Left lung (tissue), 4 donors: ENCODE measurements at regions not wholly inside any gene's neighbourhood (a gene's known extent, or its start where the extent isn't known, plus 50 kb on each side); places are given as distances from the start of the nearest gene placed in this dataset.
A peak's percentile ranks its signal among the peaks of the same experiment; 100 is the strongest.

ENCODE experiments used
- ATAC-seq: fragments of 200-7000 bp; cut with Tn5 transposase; one replicate; pipeline ENCODE4 v1.9.1; 2020; ENCODE audit warnings: moderate library complexity
- DNase-seq, 4 donors: peaks; one replicate each; pipeline ENCODE4 v3.0.0-alpha.2; 2013 to 2020
- H3K27ac ChIP-seq, 2 donors: fragments of 200-600 bp; sonication (generic) in 1 of 2; one replicate each; pipeline versions ENCODE4 v1.5.0 to v1.8.0; 2020 to 2021
- H3K27me3 ChIP-seq, 2 donors: fragments of 200-600 bp; sonication (generic) in 1 of 2; one replicate each; pipeline versions ENCODE4 v1.5.0 to v1.8.0; 2020 to 2021
- H3K36me3 ChIP-seq, 2 donors: fragments of 200-600 bp; sonication (generic) in 1 of 2; one replicate each; pipeline versions ENCODE4 v1.5.0 to v1.8.0; 2020 to 2021
- H3K4me1 ChIP-seq, 2 donors: fragments of 200-600 bp; one replicate each; pipeline ENCODE4 v1.8.0; 2021
- H3K4me3 ChIP-seq, 2 donors: fragments of 200-600 bp; sonication (generic) in 1 of 2; one replicate each; pipeline versions ENCODE4 v1.5.0 to v1.8.0; 2020 to 2021; ENCODE audit warnings: mild to moderate bottlenecking in 1 of 2
- H3K9me3 ChIP-seq, 2 donors: fragments of 200-600 bp; sonication (generic) in 1 of 2; one replicate each; pipeline versions ENCODE4 v1.5.0 to v1.8.0; 2020 to 2021
- intact Hi-C, 2 donors: fragments of 100-400 bp; cut with DNase I; formaldehyde crosslinking; loops; one replicate each; pipeline versions ENCODE4 v1.11.2 to v1.14.2; 2022
- TF ChIP-seq, protein P1 (sequence below), 2 donors: fragments of 200-600 bp; sonication (generic) in 1 of 2; IDR thresholded peaks; one replicate each; pipeline versions ENCODE4 v1.5.0 to v1.8.0; 2021; ENCODE audit warnings: antibody characterized with exemption in 2 of 2
- donor health status: DM: no; HTN: yes; CAD: no.
- donor health status: DM: no; HTN: no; CAD: no.

DNA sequence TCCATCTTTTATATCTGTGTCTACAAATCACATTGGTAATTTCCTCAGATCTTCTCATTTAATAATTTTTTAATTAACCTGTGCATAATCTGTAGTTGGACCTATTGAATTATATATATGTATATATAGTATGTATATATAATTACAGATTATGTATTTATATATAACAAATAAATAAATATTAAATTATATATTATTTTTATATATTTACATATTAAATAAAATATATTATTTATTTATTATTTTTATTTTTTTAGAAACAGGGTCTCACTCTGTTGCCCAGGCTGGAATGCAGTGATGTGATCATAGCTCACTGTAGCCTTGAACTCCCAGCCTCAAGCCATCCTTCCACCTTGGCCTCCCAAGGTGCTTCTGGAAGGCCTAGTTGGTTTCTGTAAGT lies 197.9 kb downstream of the FGF9 start:
- TF ChIP-seq, protein P1, sequence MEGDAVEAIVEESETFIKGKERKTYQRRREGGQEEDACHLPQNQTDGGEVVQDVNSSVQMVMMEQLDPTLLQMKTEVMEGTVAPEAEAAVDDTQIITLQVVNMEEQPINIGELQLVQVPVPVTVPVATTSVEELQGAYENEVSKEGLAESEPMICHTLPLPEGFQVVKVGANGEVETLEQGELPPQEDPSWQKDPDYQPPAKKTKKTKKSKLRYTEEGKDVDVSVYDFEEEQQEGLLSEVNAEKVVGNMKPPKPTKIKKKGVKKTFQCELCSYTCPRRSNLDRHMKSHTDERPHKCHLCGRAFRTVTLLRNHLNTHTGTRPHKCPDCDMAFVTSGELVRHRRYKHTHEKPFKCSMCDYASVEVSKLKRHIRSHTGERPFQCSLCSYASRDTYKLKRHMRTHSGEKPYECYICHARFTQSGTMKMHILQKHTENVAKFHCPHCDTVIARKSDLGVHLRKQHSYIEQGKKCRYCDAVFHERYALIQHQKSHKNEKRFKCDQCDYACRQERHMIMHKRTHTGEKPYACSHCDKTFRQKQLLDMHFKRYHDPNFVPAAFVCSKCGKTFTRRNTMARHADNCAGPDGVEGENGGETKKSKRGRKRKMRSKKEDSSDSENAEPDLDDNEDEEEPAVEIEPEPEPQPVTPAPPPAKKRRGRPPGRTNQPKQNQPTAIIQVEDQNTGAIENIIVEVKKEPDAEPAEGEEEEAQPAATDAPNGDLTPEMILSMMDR (IDR thresholded peaks at IDR 0.05) = no peak
- intact Hi-C loops = no loop called here
- no peak overlapping the region for H3K27ac ChIP-seq

DNA sequence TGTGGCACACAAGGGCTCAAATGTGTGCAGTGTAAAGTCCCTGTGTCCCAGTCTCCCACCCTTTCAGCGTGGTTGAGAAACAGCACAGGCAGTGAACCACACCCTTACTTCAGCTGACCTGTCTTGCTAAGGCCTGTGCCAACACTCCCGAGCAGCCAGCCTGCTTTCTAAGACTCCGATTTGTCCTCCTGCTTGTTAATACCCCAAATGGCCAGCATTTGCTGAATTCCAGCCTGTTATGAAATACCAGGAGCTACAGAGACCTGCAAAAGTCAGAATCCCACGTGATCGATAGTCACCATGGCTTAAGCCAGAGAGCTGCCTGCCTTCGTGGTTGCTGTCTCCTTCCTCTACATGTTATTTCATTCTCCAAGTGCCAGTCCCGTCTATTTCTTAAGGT lies 200.5 kb downstream of the FGF9 start:
- ATAC-seq (peak; percentile 89), DNase-seq (no peak)
- Histone ChIP-seq H3K27ac (no peak overlapping the region), H3K4me1 (no peaks in the 10 kb centered on the region), H3K9me3 (no peaks in the 10 kb centered on the region), H3K4me3 (no peak overlapping the region), H3K27me3 (no peaks in the 10 kb centered on the region), H3K36me3 (no peaks in the 10 kb centered on the region)
- intact Hi-C loops = no loop called here
- TF ChIP-seq, protein P1 (IDR thresholded peaks at IDR 0.05) = no peak

More for the DNA sequence above, 197.9 kb downstream of the FGF9 start:
- DNase-seq (no peak), ATAC-seq (no peak)
- Histone ChIP-seq H3K4me1 (no peaks in the 10 kb centered on the region), H3K36me3 (no peaks in the 10 kb centered on the region), H3K9me3 (no peaks in the 10 kb centered on the region), H3K27me3 (no peaks in the 10 kb centered on the region), H3K4me3 (no peak overlapping the region)

DNA sequence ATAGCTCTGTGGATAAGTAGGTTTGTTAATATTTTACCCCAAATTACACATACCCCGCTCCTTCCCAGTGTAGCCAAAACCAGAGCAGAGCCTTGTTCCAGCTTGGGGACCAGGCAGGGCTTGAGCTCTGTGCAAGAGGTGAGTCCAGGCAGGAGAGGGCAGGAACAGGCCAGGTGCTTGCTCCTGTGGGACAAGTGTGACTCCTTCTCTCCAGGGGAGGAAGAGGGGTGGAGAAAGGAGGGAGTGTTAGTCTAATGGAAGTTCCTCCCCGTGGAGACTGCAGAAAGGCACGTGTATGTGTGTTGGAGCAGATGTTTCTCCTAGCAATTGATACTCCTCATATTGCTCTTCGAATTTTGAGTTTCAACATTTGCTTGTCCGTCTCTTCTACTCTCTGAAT lies 201.0 kb downstream of the FGF9 start:
- ATAC-seq (peak; percentile 75), DNase-seq (no peak)
- H3K4me3 ChIP-seq = no peak overlapping the region
- H3K27me3 ChIP-seq = no peaks in the 10 kb centered on the region
- no peaks in the 10 kb centered on the region for H3K9me3 ChIP-seq
- TF ChIP-seq, protein P1 (IDR thresholded peaks at IDR 0.05) = no peak
- H3K4me1 ChIP-seq = no peaks in the 10 kb centered on the region
- H3K27ac ChIP-seq = no peak overlapping the region
- H3K36me3 ChIP-seq = no peaks in the 10 kb centered on the region
- intact Hi-C loops = no loop called here

DNA sequence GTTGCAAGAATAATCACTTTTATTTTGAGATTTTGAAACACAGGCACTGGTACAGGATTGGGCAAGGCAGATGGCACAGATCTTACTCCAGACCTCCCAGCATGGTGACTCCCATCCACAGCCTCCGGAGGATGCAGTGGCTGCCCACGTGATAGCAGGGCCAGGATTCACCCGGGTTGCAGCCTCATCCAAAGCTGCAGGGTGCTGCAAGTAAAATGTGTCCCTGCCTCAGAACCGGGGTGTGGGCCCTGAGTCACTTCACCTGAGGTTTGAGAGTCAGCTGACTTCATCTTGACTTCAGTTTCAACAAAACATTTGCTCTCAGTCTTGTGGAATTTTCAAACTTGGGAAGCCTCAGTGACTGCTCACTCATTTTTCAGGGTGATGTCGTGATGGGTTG lies 201.9 kb downstream of the FGF9 start:
- no peak for ATAC-seq
- Histone ChIP-seq H3K4me1 (no peaks in the 10 kb centered on the region), H3K36me3 (no peaks in the 10 kb centered on the region), H3K9me3 (no peaks in the 10 kb centered on the region), H3K27me3 (no peaks in the 10 kb centered on the region), H3K27ac (no peak overlapping the region), H3K4me3 (no peak overlapping the region)
- TF ChIP-seq, protein P1 (IDR thresholded peaks at IDR 0.05) = no peak
- intact Hi-C loops = no loop called here
- no peak for DNase-seq

DNA sequence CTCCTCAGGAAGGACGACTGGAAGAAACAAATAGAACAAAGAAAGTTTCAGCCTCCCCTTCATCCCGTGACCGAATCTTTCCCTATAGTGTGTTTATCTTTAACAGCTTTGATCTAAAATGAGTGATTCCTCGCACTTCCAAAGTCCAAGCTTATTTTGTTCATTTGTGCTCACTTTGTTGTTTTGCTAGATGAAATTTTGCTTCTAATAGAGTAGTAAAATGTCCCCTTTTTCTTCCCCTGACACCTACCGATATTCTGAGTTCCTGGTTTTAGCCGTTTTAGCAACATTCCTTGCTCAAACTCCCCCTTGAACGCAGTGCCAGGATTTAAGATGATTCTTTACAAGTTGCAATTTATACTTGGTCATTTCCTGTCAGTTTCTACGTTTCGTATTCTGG lies 204.2 kb downstream of the FGF9 start:
- no peak for ATAC-seq
- Histone ChIP-seq H3K9me3 (no peaks in the 10 kb centered on the region), H3K4me3 (no peak overlapping the region), H3K27ac (no peak overlapping the region), H3K27me3 (no peaks in the 10 kb centered on the region), H3K36me3 (no peaks in the 10 kb centered on the region), H3K4me1 (no peaks in the 10 kb centered on the region)
- intact Hi-C loops = no loop called here
- TF ChIP-seq, protein P1 (IDR thresholded peaks at IDR 0.05) = no peak
- DNase-seq = peak in 1 of 4 donors; percentile 9
